ENCODE measurements at regions not wholly inside any gene's neighbourhood (a gene's known extent, or its start where the extent isn't known, plus 50 kb on each side); places are given as distances from the start of the nearest gene placed in this dataset.

DNA sequence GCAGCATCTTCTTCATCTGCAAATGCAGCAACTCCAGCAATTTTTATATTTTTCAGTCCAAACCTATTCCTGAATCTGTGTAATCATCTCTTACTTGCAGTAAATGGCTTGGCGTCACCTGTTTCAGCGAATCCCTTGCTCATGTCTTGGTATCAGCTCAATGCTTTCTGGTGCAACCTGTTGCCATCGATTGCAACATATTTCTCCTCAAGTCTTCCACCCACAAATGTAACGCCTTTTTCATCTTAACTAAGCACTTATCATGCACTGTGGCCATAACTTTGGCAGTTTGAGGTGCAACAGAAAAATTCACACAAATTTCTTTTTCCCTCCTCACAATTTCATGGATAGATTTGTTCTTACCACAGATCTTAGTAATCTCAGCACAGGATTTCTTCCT, 168.3 kb downstream of the HERPUD2 start:
- H3K4me3 ChIP-seq (ENCODE audit: low read depth, low read length): no peak overlapping the region
- no peak for DNase-seq (ENCODE audit: low read depth, low spot score)
- CTCF ChIA-PET: no interaction called here
- TF ChIP-seq, protein P1, sequence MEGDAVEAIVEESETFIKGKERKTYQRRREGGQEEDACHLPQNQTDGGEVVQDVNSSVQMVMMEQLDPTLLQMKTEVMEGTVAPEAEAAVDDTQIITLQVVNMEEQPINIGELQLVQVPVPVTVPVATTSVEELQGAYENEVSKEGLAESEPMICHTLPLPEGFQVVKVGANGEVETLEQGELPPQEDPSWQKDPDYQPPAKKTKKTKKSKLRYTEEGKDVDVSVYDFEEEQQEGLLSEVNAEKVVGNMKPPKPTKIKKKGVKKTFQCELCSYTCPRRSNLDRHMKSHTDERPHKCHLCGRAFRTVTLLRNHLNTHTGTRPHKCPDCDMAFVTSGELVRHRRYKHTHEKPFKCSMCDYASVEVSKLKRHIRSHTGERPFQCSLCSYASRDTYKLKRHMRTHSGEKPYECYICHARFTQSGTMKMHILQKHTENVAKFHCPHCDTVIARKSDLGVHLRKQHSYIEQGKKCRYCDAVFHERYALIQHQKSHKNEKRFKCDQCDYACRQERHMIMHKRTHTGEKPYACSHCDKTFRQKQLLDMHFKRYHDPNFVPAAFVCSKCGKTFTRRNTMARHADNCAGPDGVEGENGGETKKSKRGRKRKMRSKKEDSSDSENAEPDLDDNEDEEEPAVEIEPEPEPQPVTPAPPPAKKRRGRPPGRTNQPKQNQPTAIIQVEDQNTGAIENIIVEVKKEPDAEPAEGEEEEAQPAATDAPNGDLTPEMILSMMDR (IDR thresholded peaks at IDR 0.05; ENCODE audit: low read depth, low read length): no peak
- H3K9me3 ChIP-seq (ENCODE audit: control insufficient read depth, insufficient read depth, low read length): no peaks in the 10 kb centered on the region
- POLR2A ChIA-PET: no interaction called here
- no peak overlapping the region for H3K27ac ChIP-seq (ENCODE audit: low read depth, low read length)
- H3K27me3 ChIP-seq (ENCODE audit: control insufficient read depth, insufficient read depth, low read length): peaks cover 4% of the 10 kb centered on the region

DNA sequence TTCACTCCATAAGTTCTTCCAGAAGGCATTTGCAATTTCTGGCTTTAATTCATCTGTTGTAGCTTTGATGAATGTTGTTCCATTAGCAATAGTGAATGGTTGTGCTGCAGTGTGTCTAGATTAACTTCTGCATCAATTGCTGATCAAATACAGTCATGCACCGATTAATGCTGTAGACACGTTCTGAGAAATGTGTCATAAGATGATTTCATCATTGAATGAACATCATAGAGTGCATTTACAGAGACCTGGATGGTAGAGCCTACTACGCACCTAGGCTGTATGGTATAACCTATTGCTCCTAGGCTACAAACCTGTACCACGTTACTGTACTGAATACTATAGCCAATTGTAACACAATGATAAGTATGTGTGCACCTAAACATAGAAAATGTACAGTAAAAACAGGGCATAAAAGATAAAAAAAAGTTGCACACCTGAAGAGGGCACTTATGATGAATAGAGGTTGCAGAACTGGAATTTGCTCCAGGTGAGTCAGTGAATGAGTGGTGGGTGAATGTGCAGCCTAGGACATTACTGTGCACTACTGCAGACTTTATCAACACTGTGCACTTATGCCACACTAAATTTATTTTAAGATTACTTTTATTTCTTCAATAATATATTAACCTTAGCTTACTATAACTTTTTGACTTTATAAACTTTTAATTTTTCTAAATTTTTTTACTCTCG, 170.7 kb downstream of the HERPUD2 start:
- H3K27me3 ChIP-seq (ENCODE audit: control insufficient read depth, insufficient read depth, low read length): no peaks in the 10 kb centered on the region
- POLR2A ChIA-PET: no interaction called here
- no peak overlapping the region for H3K4me3 ChIP-seq (ENCODE audit: low read depth, low read length)
- no peak for DNase-seq (ENCODE audit: low read depth, low spot score)
- CTCF ChIA-PET: interaction anchor here (1.1 kb wide), 1 partner anchor 13 kb away, joined by 3 read pairs; no protein-coding TSS in a partner anchor
- no peaks in the 10 kb centered on the region for H3K9me3 ChIP-seq (ENCODE audit: control insufficient read depth, insufficient read depth, low read length)
- no peak overlapping the region for H3K27ac ChIP-seq (ENCODE audit: low read depth, low read length)
- TF ChIP-seq, protein P1 (IDR thresholded peaks at IDR 0.05; ENCODE audit: low read depth, low read length): no peak

DNA sequence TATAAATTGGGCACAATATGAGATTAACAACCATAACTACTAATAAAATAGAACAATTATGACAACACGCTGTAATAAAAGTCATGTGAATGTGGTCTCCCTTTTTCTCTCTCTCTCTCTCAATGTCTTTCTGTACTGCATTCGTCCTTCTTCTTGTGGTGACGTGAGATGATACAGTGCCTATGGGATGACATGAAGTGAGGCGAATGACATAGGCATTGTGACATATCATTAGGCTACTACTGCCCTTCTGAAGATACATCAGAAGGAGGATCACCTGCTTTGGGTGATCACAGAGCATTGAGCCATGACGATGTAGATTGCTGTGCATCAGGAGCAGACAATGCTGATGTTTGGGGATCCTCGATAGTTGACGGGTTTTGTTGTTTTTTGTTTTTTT, 171.6 kb downstream of the HERPUD2 start:
- ChIA-PET POLR2A (no interaction called here), CTCF (no interaction called here)
- Histone ChIP-seq H3K27me3 (ENCODE audit: control insufficient read depth, insufficient read depth, low read length) (no peaks in the 10 kb centered on the region), H3K27ac (ENCODE audit: low read depth, low read length) (no peak overlapping the region), H3K9me3 (ENCODE audit: control insufficient read depth, insufficient read depth, low read length) (no peaks in the 10 kb centered on the region), H3K4me3 (ENCODE audit: low read depth, low read length) (no peak overlapping the region)
- DNase-seq (ENCODE audit: low read depth, low spot score): no peak
- TF ChIP-seq, protein P1 (IDR thresholded peaks at IDR 0.05; ENCODE audit: low read depth, low read length): no peak

DNA sequence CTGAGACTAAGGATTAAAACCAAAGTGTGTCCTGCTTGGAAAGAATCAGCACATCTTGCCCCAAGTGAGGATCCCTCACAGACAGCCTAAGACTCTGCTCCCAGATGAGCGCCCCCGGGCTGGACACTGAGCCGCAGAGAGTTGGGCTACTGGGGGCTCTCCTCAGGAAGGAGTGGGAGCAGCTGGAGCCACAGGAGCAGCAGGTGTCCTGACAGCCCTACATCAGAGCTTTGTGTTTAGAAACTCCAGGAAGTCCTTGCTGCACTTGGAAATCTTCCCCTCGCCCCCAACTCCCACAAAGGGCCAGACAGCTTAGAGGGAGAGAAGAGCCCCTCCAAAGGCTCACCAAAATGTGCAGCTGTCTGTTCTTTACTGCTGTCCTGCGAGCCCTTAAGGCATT, 172.2 kb downstream of the HERPUD2 start:
- POLR2A ChIA-PET: no interaction called here
- Histone ChIP-seq H3K9me3 (ENCODE audit: control insufficient read depth, insufficient read depth, low read length) (no peaks in the 10 kb centered on the region), H3K4me3 (ENCODE audit: low read depth, low read length) (no peak overlapping the region), H3K27ac (ENCODE audit: low read depth, low read length) (no peak overlapping the region), H3K27me3 (ENCODE audit: control insufficient read depth, insufficient read depth, low read length) (no peaks in the 10 kb centered on the region)
- CTCF ChIA-PET: interaction anchor here (0.9 to 1.3 kb wide), 2 partner anchors 13 to 15 kb away, joined by 3 to 4 read pairs; no protein-coding TSS in a partner anchor
- DNase-seq (ENCODE audit: low read depth, low spot score): no peak
- TF ChIP-seq, protein P1 (IDR thresholded peaks at IDR 0.05; ENCODE audit: low read depth, low read length): no peak

DNA sequence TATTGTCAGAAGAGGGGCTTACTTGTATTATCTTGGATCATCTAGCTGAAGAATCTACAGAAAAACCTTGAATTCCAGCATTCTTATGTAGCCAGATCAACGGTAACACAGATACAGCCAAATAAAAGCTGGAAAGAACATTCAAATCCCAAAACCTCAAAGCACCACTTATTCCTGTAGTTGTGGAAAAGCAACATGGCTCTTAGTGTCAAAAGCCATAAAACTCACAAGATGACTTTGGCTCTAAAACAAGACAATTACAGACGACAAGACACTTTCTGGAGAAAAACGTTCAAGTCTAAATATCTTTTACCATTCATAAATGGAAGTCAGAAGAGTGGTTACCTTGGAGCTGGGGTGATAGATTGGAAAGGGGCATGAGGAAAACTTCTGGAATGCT, 173.0 kb downstream of the HERPUD2 start:
- no peak for DNase-seq (ENCODE audit: low read depth, low spot score)
- H3K9me3 ChIP-seq (ENCODE audit: control insufficient read depth, insufficient read depth, low read length): no peaks in the 10 kb centered on the region
- POLR2A ChIA-PET: no interaction called here
- no peaks in the 10 kb centered on the region for H3K27me3 ChIP-seq (ENCODE audit: control insufficient read depth, insufficient read depth, low read length)
- no peak overlapping the region for H3K27ac ChIP-seq (ENCODE audit: low read depth, low read length)
- TF ChIP-seq, protein P1 (IDR thresholded peaks at IDR 0.05; ENCODE audit: low read depth, low read length): no peak
- H3K4me3 ChIP-seq (ENCODE audit: low read depth, low read length): no peak overlapping the region
- CTCF ChIA-PET: interaction anchor here (0.9 to 2.2 kb wide), 3 partner anchors 14 to 32 kb away, joined by 3 to 6 read pairs (median 4); no protein-coding TSS in a partner anchor

Data from AG04450 (cell line).